ENCODE measurements at regions not wholly inside any gene's neighbourhood (a gene's known extent, or its start where the extent isn't known, plus 50 kb on each side); places are given as distances from the start of the nearest gene placed in this dataset.

DNA sequence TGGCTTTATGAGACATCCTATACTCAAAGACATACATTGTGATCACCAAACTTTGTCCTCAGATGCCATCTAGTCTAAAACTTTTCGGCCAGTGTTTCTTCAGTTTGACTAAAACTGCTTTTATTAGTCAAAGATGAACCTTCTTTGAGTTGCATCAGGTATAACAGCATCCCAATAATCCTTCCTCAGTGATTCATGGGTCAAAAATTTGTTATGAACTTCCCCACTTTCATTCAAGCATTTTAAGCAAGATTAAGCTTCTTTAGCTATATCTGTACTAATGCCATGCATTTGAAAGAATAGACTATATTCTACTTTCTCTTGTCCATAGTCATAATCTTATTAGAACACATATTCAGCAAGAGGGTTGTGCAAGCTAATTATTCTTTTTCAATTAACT lies 1070.4 kb upstream of the ADGRL3 start:
- Histone ChIP-seq H2AFZ (no peak overlapping the region), H3K27me3 (replicated peaks; ENCODE audit: insufficient read depth) (no peaks in the 10 kb centered on the region), H3K4me1 (ENCODE audit: insufficient read depth) (no peaks in the 10 kb centered on the region), H4K20me1 (ENCODE audit: insufficient read depth) (no peaks in the 10 kb centered on the region), H3F3A (ENCODE audit: insufficient read depth) (no peaks in the 10 kb centered on the region), H3K9ac (no peak overlapping the region), H3K36me3 (ENCODE audit: low read depth) (no peaks in the 10 kb centered on the region), H3K27ac (no peak overlapping the region), H3K9me2 (ENCODE audit: insufficient read depth) (no peaks in the 10 kb centered on the region), H3K4me3 (no peak overlapping the region), H3K4me2 (ENCODE audit: unreplicated experiment) (no peak overlapping the region), H3K9me3 (ENCODE audit: low read depth) (peaks cover 1% of the 10 kb centered on the region), H3K79me2 (ENCODE audit: insufficient read depth) (no peaks in the 10 kb centered on the region)
- 0 to 4% methylated on average over 1 of the region's 1 CpG for WGBS, 2 experiments (ENCODE audit: low coverage in 1 of 2, low lambda C conversion rate in 2 of 2, missing lambda C conversion rate in 2 of 2)
- in situ Hi-C loops (cut with MboI), result no loop called here
- TF ChIP-seq EZH2phosphoT487 (IDR thresholded peaks at IDR 0.05; ENCODE audit: insufficient read depth, low read depth), result no peak
- no peak for TF ChIP-seq EZH2 (IDR thresholded peaks at IDR 0.05; ENCODE audit: insufficient read depth, poor library complexity, severe bottlenecking)
- no peak for DNase-seq

DNA sequence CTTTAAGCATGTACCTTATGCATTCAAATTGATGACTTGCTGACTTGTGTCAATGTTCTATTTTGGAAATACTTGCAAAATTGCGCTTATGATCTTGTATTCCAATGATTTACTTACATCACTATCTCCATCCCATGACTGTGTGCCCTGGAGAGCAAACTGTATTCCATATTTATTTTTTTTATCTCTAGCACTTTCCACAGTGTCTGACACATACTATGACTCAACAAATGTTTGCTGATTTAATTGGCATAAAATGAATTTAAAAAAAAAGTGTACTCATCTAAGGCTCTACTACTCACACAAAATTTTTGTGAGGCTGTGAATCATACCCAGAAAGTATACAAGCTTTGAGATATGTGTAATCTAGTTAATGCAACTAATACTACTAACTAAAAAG lies 1066.8 kb upstream of the ADGRL3 start:
- TF ChIP-seq EZH2 (IDR thresholded peaks at IDR 0.05; ENCODE audit: insufficient read depth, poor library complexity, severe bottlenecking), result no peak
- no peak for TF ChIP-seq EZH2phosphoT487 (IDR thresholded peaks at IDR 0.05; ENCODE audit: insufficient read depth, low read depth)
- in situ Hi-C loops (cut with MboI), result no loop called here
- Histone ChIP-seq H3K79me2 (ENCODE audit: insufficient read depth) (no peaks in the 10 kb centered on the region), H3K27ac (no peak overlapping the region), H2AFZ (no peak overlapping the region), H3K36me3 (ENCODE audit: low read depth) (no peaks in the 10 kb centered on the region), H3K9ac (no peak overlapping the region), H3K9me3 (ENCODE audit: low read depth) (no peaks in the 10 kb centered on the region), H3K9me2 (ENCODE audit: insufficient read depth) (no peaks in the 10 kb centered on the region), H3K4me1 (ENCODE audit: insufficient read depth) (no peaks in the 10 kb centered on the region), H3K4me2 (ENCODE audit: unreplicated experiment) (no peak overlapping the region), H3K4me3 (no peak overlapping the region), H3F3A (ENCODE audit: insufficient read depth) (no peaks in the 10 kb centered on the region), H4K20me1 (ENCODE audit: insufficient read depth) (no peaks in the 10 kb centered on the region), H3K27me3 (replicated peaks; ENCODE audit: insufficient read depth) (no peaks in the 10 kb centered on the region)
- WGBS, 2 experiments (ENCODE audit: low coverage in 1 of 2, low lambda C conversion rate in 2 of 2, missing lambda C conversion rate in 2 of 2), result 10 to 17% methylated on average over 1 of the region's 1 CpG
- no peak for DNase-seq

DNA sequence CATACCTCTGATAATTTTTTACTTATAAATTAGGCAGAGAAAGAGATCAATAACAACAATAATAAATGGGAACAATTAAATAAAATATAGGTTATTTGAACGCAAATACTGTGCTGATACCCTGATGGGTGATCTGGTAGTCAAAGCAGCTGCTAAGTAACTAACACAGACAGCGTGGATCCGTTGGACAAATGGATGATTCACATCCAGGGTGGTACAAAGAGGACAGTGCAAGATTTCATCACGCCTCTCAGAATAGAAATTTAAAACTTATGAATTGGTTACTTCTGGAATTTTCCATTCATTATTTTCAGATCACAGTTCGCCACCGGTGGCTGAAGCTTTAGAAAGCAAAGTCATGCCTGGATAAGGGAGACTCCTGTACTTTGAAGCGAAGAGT lies 1066.0 kb upstream of the ADGRL3 start:
- H3K9me3 ChIP-seq (ENCODE audit: low read depth), result no peaks in the 10 kb centered on the region
- no peaks in the 10 kb centered on the region for H3K9me2 ChIP-seq (ENCODE audit: insufficient read depth)
- WGBS, 2 experiments (ENCODE audit: low coverage in 1 of 2, low lambda C conversion rate in 2 of 2, missing lambda C conversion rate in 2 of 2), result 10 to 11% methylated on average over 7 of the region's 7 CpGs
- H3K36me3 ChIP-seq (ENCODE audit: low read depth), result no peaks in the 10 kb centered on the region
- H3K27me3 ChIP-seq (replicated peaks; ENCODE audit: insufficient read depth), result no peaks in the 10 kb centered on the region
- no peaks in the 10 kb centered on the region for H4K20me1 ChIP-seq (ENCODE audit: insufficient read depth)
- H3K9ac ChIP-seq, result no peak overlapping the region
- in situ Hi-C loops (cut with MboI), result no loop called here
- no peak for DNase-seq
- no peaks in the 10 kb centered on the region for H3F3A ChIP-seq (ENCODE audit: insufficient read depth)
- TF ChIP-seq EZH2phosphoT487 (IDR thresholded peaks at IDR 0.05; ENCODE audit: insufficient read depth, low read depth), result no peak
- TF ChIP-seq EZH2 (IDR thresholded peaks at IDR 0.05; ENCODE audit: insufficient read depth, poor library complexity, severe bottlenecking), result no peak
- no peak overlapping the region for H3K27ac ChIP-seq
- no peak overlapping the region for H3K4me3 ChIP-seq
- H2AFZ ChIP-seq, result no peak overlapping the region
- H3K79me2 ChIP-seq (ENCODE audit: insufficient read depth), result no peaks in the 10 kb centered on the region
- H3K4me2 ChIP-seq (ENCODE audit: unreplicated experiment), result no peak overlapping the region
- H3K4me1 ChIP-seq (ENCODE audit: insufficient read depth), result no peaks in the 10 kb centered on the region

DNA sequence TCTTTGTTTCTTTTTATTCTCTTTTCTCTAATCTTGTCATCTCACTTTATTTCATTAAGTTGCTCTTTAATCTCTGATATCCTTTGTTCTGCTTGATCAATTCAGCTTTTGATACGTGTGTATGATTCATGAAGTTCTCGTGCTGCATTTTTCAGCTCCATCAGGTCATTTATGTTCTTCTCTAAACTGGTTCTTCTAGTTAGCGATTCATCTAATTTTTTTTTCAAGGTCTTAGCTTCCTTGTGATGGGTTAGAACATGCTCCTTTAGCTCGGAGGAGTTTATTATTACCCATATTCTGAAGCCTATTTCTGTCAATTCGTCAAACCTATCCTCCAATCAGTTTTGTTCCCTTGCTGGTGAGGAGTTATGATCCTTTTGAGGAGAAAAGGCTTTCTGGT lies 1045.0 kb upstream of the ADGRL3 start:
- H3K27ac ChIP-seq, result no peak overlapping the region
- WGBS, 2 experiments (ENCODE audit: low coverage in 1 of 2, low lambda C conversion rate in 2 of 2, missing lambda C conversion rate in 2 of 2), result 31 to 34% methylated on average over 5 of the region's 5 CpGs

DNA sequence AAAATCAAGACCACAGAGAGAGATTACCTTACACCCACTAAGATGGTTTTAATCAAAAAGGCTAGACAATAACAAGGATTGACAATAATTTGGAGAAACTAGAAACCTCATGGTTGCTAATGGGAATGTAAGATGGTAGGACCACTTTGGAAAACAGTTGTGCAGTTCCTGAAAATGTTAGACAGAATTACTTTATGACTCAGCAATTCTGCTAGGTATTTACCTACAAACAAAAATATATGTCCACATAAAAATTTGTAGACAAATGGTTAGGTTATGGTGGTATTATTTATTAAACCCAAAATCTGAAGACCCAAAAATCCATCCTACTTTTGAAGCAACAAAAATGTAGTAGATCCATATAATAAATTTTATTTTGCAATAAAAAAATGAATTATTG lies 1027.0 kb upstream of the ADGRL3 start:
- Histone ChIP-seq H3K79me2 (ENCODE audit: insufficient read depth) (no peaks in the 10 kb centered on the region), H3K4me3 (no peak overlapping the region), H3K9me2 (ENCODE audit: insufficient read depth) (no peaks in the 10 kb centered on the region), H3K27ac (no peak overlapping the region), H2AFZ (no peak overlapping the region), H4K20me1 (ENCODE audit: insufficient read depth) (no peaks in the 10 kb centered on the region), H3K9me3 (ENCODE audit: low read depth) (no peaks in the 10 kb centered on the region), H3K27me3 (replicated peaks; ENCODE audit: insufficient read depth) (no peaks in the 10 kb centered on the region), H3K4me2 (ENCODE audit: unreplicated experiment) (no peak overlapping the region), H3F3A (ENCODE audit: insufficient read depth) (no peaks in the 10 kb centered on the region), H3K9ac (no peak overlapping the region), H3K36me3 (ENCODE audit: low read depth) (no peaks in the 10 kb centered on the region), H3K4me1 (ENCODE audit: insufficient read depth) (no peaks in the 10 kb centered on the region)
- DNase-seq, result no peak
- no peak for TF ChIP-seq EZH2phosphoT487 (IDR thresholded peaks at IDR 0.05; ENCODE audit: insufficient read depth, low read depth)
- TF ChIP-seq EZH2 (IDR thresholded peaks at IDR 0.05; ENCODE audit: insufficient read depth, poor library complexity, severe bottlenecking), result no peak
- in situ Hi-C loops (cut with MboI), result no loop called here

More for the DNA sequence above, 1045.0 kb upstream of the ADGRL3 start:
- no peaks in the 10 kb centered on the region for H3K9me2 ChIP-seq (ENCODE audit: insufficient read depth)
- no peaks in the 10 kb centered on the region for H3F3A ChIP-seq (ENCODE audit: insufficient read depth)
- no peak overlapping the region for H3K9ac ChIP-seq
- H3K4me3 ChIP-seq, result no peak overlapping the region
- no peak for TF ChIP-seq EZH2phosphoT487 (IDR thresholded peaks at IDR 0.05; ENCODE audit: insufficient read depth, low read depth)
- no peak for TF ChIP-seq EZH2 (IDR thresholded peaks at IDR 0.05; ENCODE audit: insufficient read depth, poor library complexity, severe bottlenecking)
- H3K79me2 ChIP-seq (ENCODE audit: insufficient read depth), result no peaks in the 10 kb centered on the region
- no peak for DNase-seq
- no peaks in the 10 kb centered on the region for H3K9me3 ChIP-seq (ENCODE audit: low read depth)
- no peak overlapping the region for H2AFZ ChIP-seq
- H3K27me3 ChIP-seq (replicated peaks; ENCODE audit: insufficient read depth), result no peaks in the 10 kb centered on the region
- in situ Hi-C loops (cut with MboI), result no loop called here
- H4K20me1 ChIP-seq (ENCODE audit: insufficient read depth), result no peaks in the 10 kb centered on the region
- H3K4me2 ChIP-seq (ENCODE audit: unreplicated experiment), result no peak overlapping the region
- H3K36me3 ChIP-seq (ENCODE audit: low read depth), result no peaks in the 10 kb centered on the region
- H3K4me1 ChIP-seq (ENCODE audit: insufficient read depth), result no peaks in the 10 kb centered on the region

All from GM23248 (cell line).